Nephron progenitor cell (in vitro differentiated cells): ENCODE measurements at regions not wholly inside any gene's neighbourhood (a gene's known extent, or its start where the extent isn't known, plus 50 kb on each side); places are given as distances from the start of the nearest gene placed in this dataset.

Source experiments
- DNase-seq: peaks from one replicate; pipeline ENCODE4 v3.0.0; 2021
- H3K27ac Mint-ChIP-seq: 2 replicates; pipeline ENCODE4 v1.8.0; 2021; ENCODE audit warnings: mild to moderate bottlenecking, moderate library complexity, mixed read lengths
- H3K27me3 Mint-ChIP-seq: 2 replicates; pipeline ENCODE4 v1.8.0; 2021; ENCODE audit warnings: mild to moderate bottlenecking, low read depth, mixed read lengths; ENCODE audit not compliant: poor library complexity
- H3K36me3 Mint-ChIP-seq: 2 replicates; pipeline ENCODE4 v1.8.0; 2021; ENCODE audit warnings: low read depth, mixed read lengths
- H3K4me1 Mint-ChIP-seq: 2 replicates; pipeline ENCODE4 v1.8.0; 2021; ENCODE audit warnings: mixed read lengths
- H3K4me3 Mint-ChIP-seq: 2 replicates; pipeline ENCODE4 v1.8.0; 2021; ENCODE audit warnings: mild to moderate bottlenecking, moderate library complexity, mixed read lengths
- H3K9me3 Mint-ChIP-seq: 2 replicates; pipeline ENCODE4 v1.8.0; 2021; ENCODE audit warnings: mild to moderate bottlenecking, moderate library complexity, mixed read lengths
- CTCF ChIP-seq: fragments of 200-600 bp; sonication (generic); IDR thresholded peaks from 2 replicates; pipeline ENCODE4 v1.5.0; 2021; ENCODE audit warnings: antibody characterized with exemption

GRCh38 chr2:223701761-223702160 is 99.6 kb upstream of the SCG2 start:
- Mint-ChIP-seq H3K4me1 (no peaks in the 10 kb centered on the region), H3K9me3 (no peaks in the 10 kb centered on the region), H3K4me3 (no peak overlapping the region), H3K27ac (no peak overlapping the region), H3K27me3 (no peaks in the 10 kb centered on the region), H3K36me3 (no peaks in the 10 kb centered on the region)
- no peak for TF ChIP-seq CTCF
- DNase-seq: no peak

GRCh38 chr2:223700221-223700620 is 98.1 kb upstream of the SCG2 start:
- no peaks in the 10 kb centered on the region for H3K36me3 Mint-ChIP-seq
- no peaks in the 10 kb centered on the region for H3K9me3 Mint-ChIP-seq
- no peaks in the 10 kb centered on the region for H3K4me1 Mint-ChIP-seq
- no peak for TF ChIP-seq CTCF
- H3K27me3 Mint-ChIP-seq: no peaks in the 10 kb centered on the region
- no peak overlapping the region for H3K4me3 Mint-ChIP-seq
- H3K27ac Mint-ChIP-seq: no peak overlapping the region
- no peak for DNase-seq

GRCh38 chr2:223697892-223698645 is 95.9 kb upstream of the SCG2 start:
- H3K4me3 Mint-ChIP-seq: no peak overlapping the region
- H3K36me3 Mint-ChIP-seq: no peaks in the 10 kb centered on the region
- H3K4me1 Mint-ChIP-seq: no peaks in the 10 kb centered on the region
- DNase-seq: no peak
- H3K9me3 Mint-ChIP-seq: no peaks in the 10 kb centered on the region
- H3K27ac Mint-ChIP-seq: no peak overlapping the region
- H3K27me3 Mint-ChIP-seq: no peaks in the 10 kb centered on the region
- no peak for TF ChIP-seq CTCF

- Mint-ChIP-seq H3K4me1 (no peaks in the 10 kb centered on the region), H3K27ac (no peak overlapping the region), H3K36me3 (no peaks in the 10 kb centered on the region), H3K4me3 (no peak overlapping the region), H3K27me3 (no peaks in the 10 kb centered on the region), H3K9me3 (no peaks in the 10 kb centered on the region)
- TF ChIP-seq CTCF: no peak
- no peak for DNase-seq
These were observed 95.2 kb upstream of the SCG2 start for GRCh38 chr2:223697316-223697891.

GRCh38 chr2:223696719-223697118 is 94.6 kb upstream of the SCG2 start:
- no peaks in the 10 kb centered on the region for H3K4me1 Mint-ChIP-seq
- no peaks in the 10 kb centered on the region for H3K9me3 Mint-ChIP-seq
- no peak overlapping the region for H3K27ac Mint-ChIP-seq
- H3K36me3 Mint-ChIP-seq: no peaks in the 10 kb centered on the region
- no peak for DNase-seq
- no peaks in the 10 kb centered on the region for H3K27me3 Mint-ChIP-seq
- H3K4me3 Mint-ChIP-seq: no peak overlapping the region
- no peak for TF ChIP-seq CTCF
